IPS-NIHi11 (cell line): ENCODE measurements at regions not wholly inside any gene's neighbourhood (a gene's known extent, or its start where the extent isn't known, plus 50 kb on each side); places are given as distances from the start of the nearest gene placed in this dataset.
"Not testable (repeated sequence)": the region's sequence is repeated elsewhere in the genome, so short reads cannot be mapped to it uniquely, and the experiment has no call there.

Experiments
- DNase-seq: peaks from one replicate; pipeline ENCODE4 v3.0.0; 2012; ENCODE audit warnings: mixed read lengths, low spot score

- no peak for DNase-seq
These were observed 71.5 kb upstream of the DAAM1 start for GRCh38 chr14:59116984-59117415.

- no peak for DNase-seq
These were observed 70.5 kb upstream of the DAAM1 start for GRCh38 chr14:59117754-59118528.

- DNase-seq, result no peak
These were observed 67.5 kb upstream of the DAAM1 start for GRCh38 chr14:59120921-59121320.

- DNase-seq, result no peak
These were observed 64.9 kb upstream of the DAAM1 start for GRCh38 chr14:59123531-59123930.

- DNase-seq, result no peak
These were observed 64.5 kb upstream of the DAAM1 start for GRCh38 chr14:59123975-59124374.

GRCh38 chr14:59125156-59125555, 63.3 kb upstream of the DAAM1 start:
- no peak for DNase-seq

- peak; percentile 61 for DNase-seq
These were observed 61.6 kb upstream of the DAAM1 start for GRCh38 chr14:59126714-59127436.

GRCh38 chr14:59127437-59127732, 61.1 kb upstream of the DAAM1 start:
- no peak for DNase-seq

GRCh38 chr14:59130462-59130861, 58.0 kb upstream of the DAAM1 start:
- DNase-seq, result no peak

GRCh38 chr14:59131938-59132795, 56.3 kb upstream of the DAAM1 start:
- no peak for DNase-seq

GRCh38 chr14:59132796-59133494, 55.5 kb upstream of the DAAM1 start:
- no peak for DNase-seq

GRCh38 chr14:59133709-59134108, 54.8 kb upstream of the DAAM1 start:
- DNase-seq, result no peak

- DNase-seq, result no peak
These were observed 54.2 kb upstream of the DAAM1 start for GRCh38 chr14:59134307-59134706.

GRCh38 chr14:59137256-59137655, 51.2 kb upstream of the DAAM1 start:
- DNase-seq, result no peak

GRCh38 chr14:59138576-59138975, 49.9 kb upstream of the DAAM1 start:
- not testable (repeated sequence) for DNase-seq
